Osteocyte (in vitro differentiated cells): ENCODE measurements at regions not wholly inside any gene's neighbourhood (a gene's known extent, or its start where the extent isn't known, plus 50 kb on each side); places are given as distances from the start of the nearest gene placed in this dataset.

Experiments used
- DNase-seq: peaks from one replicate; pipeline ENCODE4 v3.0.0; 2021; ENCODE audit warnings: mixed read lengths; ENCODE audit not compliant: unreplicated experiment; ENCODE audit errors: extremely low spot score
- H3K27ac Mint-ChIP-seq: one replicate; pipeline ENCODE4 v1.8.0; 2021; ENCODE audit warnings: mild to moderate bottlenecking, mixed read lengths; ENCODE audit not compliant: unreplicated experiment
- H3K27me3 Mint-ChIP-seq: one replicate; pipeline ENCODE4 v1.8.0; 2021; ENCODE audit warnings: mixed read lengths; ENCODE audit not compliant: unreplicated experiment
- H3K36me3 Mint-ChIP-seq: one replicate; pipeline ENCODE4 v1.8.0; 2021; ENCODE audit warnings: mixed read lengths; ENCODE audit not compliant: unreplicated experiment
- H3K4me1 Mint-ChIP-seq: one replicate; pipeline ENCODE4 v1.8.0; 2021; ENCODE audit warnings: mixed read lengths; ENCODE audit not compliant: unreplicated experiment
- H3K4me3 Mint-ChIP-seq: one replicate; pipeline ENCODE4 v1.8.0; 2021; ENCODE audit warnings: mild to moderate bottlenecking, moderate library complexity, mixed read lengths; ENCODE audit not compliant: unreplicated experiment
- H3K9me3 Mint-ChIP-seq: one replicate; pipeline ENCODE4 v1.8.0; 2021; ENCODE audit warnings: mixed read lengths; ENCODE audit not compliant: unreplicated experiment
- CTCF ChIP-seq: fragments of 200-600 bp; sonication (generic); IDR thresholded peaks from 2 replicates; pipeline ENCODE4 v1.5.0; 2021; ENCODE audit warnings: antibody characterized with exemption, mild to moderate bottlenecking, moderate library complexity

- Mint-ChIP-seq H3K9me3 (no peaks in the 10 kb centered on the region), H3K27me3 (no peaks in the 10 kb centered on the region), H3K4me3 (no peak overlapping the region), H3K27ac (no peak overlapping the region), H3K36me3 (no peaks in the 10 kb centered on the region), H3K4me1 (no peaks in the 10 kb centered on the region)
- DNase-seq = no peak
- TF ChIP-seq CTCF = no peak
Measured at GRCh38 chr11:71364806-71365205, 83.4 kb downstream of the DHCR7 start.

GRCh38 chr11:71364176-71364671 lies 84.0 kb downstream of the DHCR7 start:
- no peak for DNase-seq
- Mint-ChIP-seq H3K27me3 (no peaks in the 10 kb centered on the region), H3K4me3 (no peak overlapping the region), H3K4me1 (no peaks in the 10 kb centered on the region), H3K36me3 (no peaks in the 10 kb centered on the region), H3K27ac (no peak overlapping the region), H3K9me3 (no peaks in the 10 kb centered on the region)
- no peak for TF ChIP-seq CTCF

- peaks cover 2% of the 10 kb centered on the region for H3K9me3 Mint-ChIP-seq
- DNase-seq = no peak
- H3K27ac Mint-ChIP-seq = no peak overlapping the region
- no peak overlapping the region for H3K4me3 Mint-ChIP-seq
- no peak for TF ChIP-seq CTCF
- H3K4me1 Mint-ChIP-seq = no peaks in the 10 kb centered on the region
- peaks cover 3% of the 10 kb centered on the region for H3K27me3 Mint-ChIP-seq
- no peaks in the 10 kb centered on the region for H3K36me3 Mint-ChIP-seq
Measured at GRCh38 chr11:71363721-71364120, 84.5 kb downstream of the DHCR7 start.

GRCh38 chr11:71358963-71359567 lies 89.1 kb downstream of the DHCR7 start:
- H3K27me3 Mint-ChIP-seq = peaks cover 8% of the 10 kb centered on the region
- no peaks in the 10 kb centered on the region for H3K4me1 Mint-ChIP-seq
- H3K9me3 Mint-ChIP-seq = peaks cover 4% of the 10 kb centered on the region
- H3K36me3 Mint-ChIP-seq = no peaks in the 10 kb centered on the region
- no peak overlapping the region for H3K27ac Mint-ChIP-seq
- no peak for DNase-seq
- TF ChIP-seq CTCF = no peak
- no peak overlapping the region for H3K4me3 Mint-ChIP-seq

GRCh38 chr11:71358122-71358728 lies 90.0 kb downstream of the DHCR7 start:
- no peaks in the 10 kb centered on the region for H3K36me3 Mint-ChIP-seq
- DNase-seq = no peak
- no peaks in the 10 kb centered on the region for H3K4me1 Mint-ChIP-seq
- H3K9me3 Mint-ChIP-seq = peaks cover 4% of the 10 kb centered on the region
- no peak overlapping the region for H3K4me3 Mint-ChIP-seq
- TF ChIP-seq CTCF = no peak
- no peak overlapping the region for H3K27ac Mint-ChIP-seq
- H3K27me3 Mint-ChIP-seq = peaks cover 13% of the 10 kb centered on the region
